ENCODE measurements at regions not wholly inside any gene's neighbourhood (a gene's known extent, or its start where the extent isn't known, plus 50 kb on each side); places are given as distances from the start of the nearest gene placed in this dataset.

- no peak for DNase-seq
These were observed 91.7 kb upstream of the MAP3K4 start for GRCh38 chr6:160899671-160900430.

- DNase-seq = no peak
These were observed 79.6 kb upstream of the MAP3K4 start for GRCh38 chr6:160911949-160912348.

- no peak for DNase-seq
These were observed 79.2 kb upstream of the MAP3K4 start for GRCh38 chr6:160912411-160912810.

GRCh38 chr6:160917572-160917971, 74.0 kb upstream of the MAP3K4 start:
- no peak for DNase-seq

GRCh38 chr6:160919723-160920440, 71.7 kb upstream of the MAP3K4 start:
- DNase-seq = no peak

GRCh38 chr6:160921095-160921494, 70.5 kb upstream of the MAP3K4 start:
- DNase-seq = no peak

GRCh38 chr6:160926281-160927276, 65.0 kb upstream of the MAP3K4 start:
- no peak for DNase-seq

- DNase-seq = no peak
These were observed 64.2 kb upstream of the MAP3K4 start for GRCh38 chr6:160927416-160927815.

GRCh38 chr6:160929361-160929760, 62.2 kb upstream of the MAP3K4 start:
- DNase-seq = no peak

- no peak for DNase-seq
These were observed 61.7 kb upstream of the MAP3K4 start for GRCh38 chr6:160929831-160930230.

- peak; percentile 85 for DNase-seq
These were observed 60.8 kb upstream of the MAP3K4 start for GRCh38 chr6:160930547-160931377.

- DNase-seq = no peak
These were observed 59.9 kb upstream of the MAP3K4 start for GRCh38 chr6:160931378-160932310.

GRCh38 chr6:160933256-160933655, 58.3 kb upstream of the MAP3K4 start:
- DNase-seq = no peak

- DNase-seq = no peak
These were observed 57.4 kb upstream of the MAP3K4 start for GRCh38 chr6:160934157-160934556.

GRCh38 chr6:160940197-160940596, 51.4 kb upstream of the MAP3K4 start:
- no peak for DNase-seq
